ENCODE measurements at regions not wholly inside any gene's neighbourhood (a gene's known extent, or its start where the extent isn't known, plus 50 kb on each side); places are given as distances from the start of the nearest gene placed in this dataset.

- Histone ChIP-seq H3K27me3 (ENCODE audit: control insufficient read depth in 2 of 2, insufficient read depth in 2 of 2, low read length in 2 of 2) (no peaks in the 10 kb centered on the region), H3K9me1 (replicated peaks; ENCODE audit: control insufficient read depth, extremely low read depth, insufficient read depth, low read length) (no peaks in the 10 kb centered on the region), H3K79me2 (ENCODE audit: control insufficient read depth, insufficient read depth, low read length) (no peaks in the 10 kb centered on the region), H3K4me3 (replicated peaks in 1 of 3; ENCODE audit: insufficient read depth in 1 of 3, low read depth in 1 of 3, low read length in 3 of 3) (no peak overlapping the region), H3K4me1 (ENCODE audit: control insufficient read depth, extremely low read depth, insufficient read depth, low read length) (no peaks in the 10 kb centered on the region), H3K27ac (ENCODE audit: insufficient read depth, low read depth, low read length) (no peak overlapping the region), H2AFZ (ENCODE audit: low read depth, low read length) (no peak overlapping the region), H3K9me3 (replicated peaks; ENCODE audit: control insufficient read depth, insufficient read depth, low read length) (no peaks in the 10 kb centered on the region), H3K36me3 (ENCODE audit: control insufficient read depth in 2 of 2, extremely low read depth in 1 of 2, insufficient read depth in 2 of 2, low read length in 2 of 2) (no peaks in the 10 kb centered on the region), H4K20me1 (replicated peaks; ENCODE audit: control insufficient read depth, extremely low read depth, insufficient read depth, low read length) (no peaks in the 10 kb centered on the region), H3K4me2 (ENCODE audit: insufficient read depth, low read length) (no peak overlapping the region), H3K9ac (replicated peaks; ENCODE audit: extremely low read depth, insufficient read depth, low read length) (no peak overlapping the region)
- intact Hi-C loops (cut with micrococcal nuclease) (no loop called here), dilution Hi-C loops (cut with MboI; ENCODE audit: extremely low pct_ligation_motif_present, low sequenced_read_pairs) (no loop called here)
- no peak for TF ChIP-seq EZH2 (IDR thresholded peaks at IDR 0.05; ENCODE audit: borderline replicate concordance, low read depth, low read length, severe bottlenecking)
- TF ChIP-seq MYC (IDR thresholded peaks at IDR 0.05; ENCODE audit: low read depth, low read length): no peak
- TF ChIP-seq POLR2A (IDR thresholded peaks at IDR 0.05; ENCODE audit: low read depth, low read length): no peak
- TF ChIP-seq FOS (IDR thresholded peaks at IDR 0.05; ENCODE audit: borderline replicate concordance, insufficient read depth, low read length): no peak
- TF ChIP-seq GATA2 (IDR thresholded peaks at IDR 0.05; ENCODE audit: insufficient read depth, insufficient read length, low read depth, low read length): no peak
- TF ChIP-seq MAX (IDR thresholded peaks at IDR 0.05; ENCODE audit: insufficient read depth, insufficient read length): no peak
- TF ChIP-seq JUN (IDR thresholded peaks at IDR 0.05; ENCODE audit: borderline replicate concordance, insufficient read depth, insufficient read length, low read depth): no peak
- TF ChIP-seq CTCF (IDR thresholded peaks at IDR 0.05; ENCODE audit: extremely low read depth in 1 of 2, insufficient read depth in 1 of 2, low read depth in 1 of 2, low read length in 2 of 2): no peak
- no peak for TF ChIP-seq POLR2AphosphoS5 (IDR thresholded peaks at IDR 0.05; ENCODE audit: insufficient read depth, low read depth, low read length)
- no TSS peak for BruUV-seq (replicated peaks)
- ChIA-PET POLR2A (no interaction called here), CTCF (no interaction called here)
- FAIRE-seq (no peak), DNase-seq (ENCODE audit: low read depth, low spot score) (no peak)
Measured at GRCh38 chr13:44697058-44697457, 120.9 kb upstream of the TSC22D1 start.
